Vagina (tissue), 2 donors: ENCODE measurements at regions not wholly inside any gene's neighbourhood (a gene's known extent, or its start where the extent isn't known, plus 50 kb on each side); places are given as distances from the start of the nearest gene placed in this dataset.
A peak's percentile ranks its signal among the peaks of the same experiment; 100 is the strongest.

Source experiments
- DNase-seq, 2 donors: peaks; one replicate each; pipeline ENCODE4 v3.0.0-alpha.2; 2017; ENCODE audit errors: extremely low spot score in 2 of 2
- H3K27ac ChIP-seq: fragments of 200-600 bp; sonication (generic); one replicate; pipeline ENCODE4 v1.5.1; 2019
- H3K27me3 ChIP-seq: fragments of 200-600 bp; sonication (generic); one replicate; pipeline ENCODE4 v1.5.1; 2019
- H3K36me3 ChIP-seq, 2 donors: fragments of 200-600 bp; sonication (generic); one replicate each; pipeline ENCODE4 v1.5.1; 2017 to 2019
- H3K4me1 ChIP-seq: fragments of 200-600 bp; sonication (generic); one replicate; pipeline ENCODE4 v1.5.1; 2019
- H3K4me3 ChIP-seq, 2 donors: fragments of 200-600 bp; sonication (generic); 1 replicate in 1 of 2; 2 replicates in 1 of 2; pipeline ENCODE4 v1.5.1; 2016 to 2019
- H3K9me3 ChIP-seq: fragments of 200-600 bp; sonication (generic); one replicate; pipeline ENCODE4 v1.5.1; 2019
- CTCF ChIP-seq, 3 experiments: fragments of 450-650 bp in 2 of 3; fragments of 200-600 bp in 1 of 3; sonication (generic) in 1 of 3; IDR thresholded peaks; one replicate each; pipeline ENCODE4 v1.5.1; 2017 to 2019; ENCODE audit warnings: antibody characterized with exemption in 3 of 3, mild to moderate bottlenecking in 2 of 3, moderate library complexity in 2 of 3
- POLR2A ChIP-seq, 2 donors: fragments of 450-650 bp; IDR thresholded peaks; one replicate each; pipeline ENCODE4 v1.6.1; 2017; ENCODE audit warnings: antibody characterized with exemption in 2 of 2, mild to moderate bottlenecking in 2 of 2, moderate library complexity in 2 of 2
- POLR2AphosphoS5 ChIP-seq, 2 donors: sonication (generic); formaldehyde crosslinking; IDR thresholded peaks; one replicate each; pipeline ENCODE4 v1.9.0; 2017; ENCODE audit warnings: antibody characterized with exemption in 2 of 2, mild to moderate bottlenecking in 2 of 2, low read depth in 1 of 2; ENCODE audit not compliant: insufficient read depth in 1 of 2
- intact Hi-C: fragments of 100-400 bp; cut with DNase I; formaldehyde crosslinking; loops from one replicate; pipeline ENCODE4 v1.15.1; 2023

- no peak overlapping the region for H3K27ac ChIP-seq
- H3K4me3 ChIP-seq: no peak overlapping the region
- intact Hi-C loops: no loop called here
- no peaks in the 10 kb centered on the region for H3K36me3 ChIP-seq
- H3K4me1 ChIP-seq: no peaks in the 10 kb centered on the region
- DNase-seq: no peak
- H3K9me3 ChIP-seq: no peaks in the 10 kb centered on the region
- TF ChIP-seq POLR2AphosphoS5 (IDR thresholded peaks at IDR 0.05; ENCODE audit: insufficient read depth in 1 of 2, low read depth in 1 of 2) (no peak), POLR2A (IDR thresholded peaks at IDR 0.05) (no peak), CTCF (IDR thresholded peaks at IDR 0.05) (no peak)
- H3K27me3 ChIP-seq: no peaks in the 10 kb centered on the region
Observed at GRCh38 chr2:53373126-53373525, 394.5 kb upstream of the CHAC2 start.

DNA sequence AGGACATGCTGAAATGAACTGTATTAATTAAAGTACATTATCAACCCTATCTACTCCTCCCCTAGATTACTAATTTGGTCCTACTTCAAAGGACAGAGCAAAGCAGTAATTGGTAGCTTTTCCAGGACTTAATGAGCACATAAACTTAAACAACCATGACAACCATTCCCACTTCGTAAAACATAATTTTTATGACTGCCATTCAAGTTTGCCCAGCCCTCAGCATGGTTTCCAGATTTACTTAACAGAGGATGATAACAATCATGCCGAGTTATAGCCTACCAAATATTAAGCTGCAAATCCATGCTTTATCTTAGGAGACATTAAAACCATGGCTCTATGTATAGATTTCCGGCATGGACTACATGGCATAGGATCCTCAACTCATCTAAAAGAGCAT is 401.1 kb upstream of the CHAC2 start:
- Histone ChIP-seq H3K4me1 (no peaks in the 10 kb centered on the region), H3K36me3 (no peaks in the 10 kb centered on the region), H3K27ac (no peak overlapping the region), H3K27me3 (no peaks in the 10 kb centered on the region), H3K9me3 (no peaks in the 10 kb centered on the region), H3K4me3 (no peak overlapping the region)
- TF ChIP-seq CTCF (IDR thresholded peaks at IDR 0.05): no peak
- TF ChIP-seq POLR2A (IDR thresholded peaks at IDR 0.05): no peak
- TF ChIP-seq POLR2AphosphoS5 (IDR thresholded peaks at IDR 0.05; ENCODE audit: insufficient read depth in 1 of 2, low read depth in 1 of 2): no peak
- intact Hi-C loops: no loop called here
- no peak for DNase-seq

- Histone ChIP-seq H3K4me1 (no peaks in the 10 kb centered on the region), H3K4me3 (no peak overlapping the region), H3K9me3 (no peaks in the 10 kb centered on the region), H3K27ac (no peak overlapping the region), H3K27me3 (no peaks in the 10 kb centered on the region), H3K36me3 (no peaks in the 10 kb centered on the region)
- intact Hi-C loops: no loop called here
- no peak for TF ChIP-seq POLR2A (IDR thresholded peaks at IDR 0.05)
- TF ChIP-seq CTCF (IDR thresholded peaks at IDR 0.05): no peak
- TF ChIP-seq POLR2AphosphoS5 (IDR thresholded peaks at IDR 0.05; ENCODE audit: insufficient read depth in 1 of 2, low read depth in 1 of 2): no peak
- no peak for DNase-seq
Observed at GRCh38 chr2:53362934-53363333, 404.7 kb upstream of the CHAC2 start.

DNA sequence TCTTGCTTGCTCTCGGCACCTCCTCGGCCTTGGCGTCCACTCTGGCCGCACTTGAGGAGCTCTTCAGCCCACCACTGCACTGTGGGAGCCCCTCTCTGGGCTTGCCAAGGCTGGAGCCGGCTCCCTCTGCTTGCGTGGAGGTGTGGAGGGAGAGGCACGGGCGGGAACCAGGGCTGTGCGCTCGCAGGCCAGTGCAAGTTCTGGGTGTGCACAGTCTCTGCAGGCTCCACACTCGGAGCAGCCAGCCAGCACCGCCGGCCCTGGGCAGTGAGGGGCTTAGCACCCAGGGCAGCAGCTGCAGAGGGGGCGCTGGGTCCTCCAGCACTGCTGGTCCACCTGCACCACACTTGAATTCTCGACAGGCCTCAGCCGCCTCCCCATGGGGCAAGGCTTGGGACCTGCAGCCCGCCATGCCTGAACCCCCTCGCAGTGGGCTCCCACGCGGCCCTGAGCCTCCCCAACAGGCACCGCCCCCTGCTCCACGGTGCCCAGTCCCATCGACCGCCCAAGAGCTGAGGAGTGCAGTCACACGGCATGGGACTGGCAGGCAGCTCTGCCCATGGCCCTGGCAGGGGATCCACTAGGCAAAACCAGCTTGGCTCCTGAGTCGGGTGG is 411.2 kb upstream of the CHAC2 start:
- Histone ChIP-seq H3K27ac (no peak overlapping the region), H3K4me1 (no peaks in the 10 kb centered on the region), H3K4me3 (no peak overlapping the region), H3K36me3 (no peaks in the 10 kb centered on the region), H3K9me3 (no peaks in the 10 kb centered on the region), H3K27me3 (no peaks in the 10 kb centered on the region)
- intact Hi-C loops: no loop called here
- DNase-seq: no peak
- TF ChIP-seq POLR2A (IDR thresholded peaks at IDR 0.05) (no peak), CTCF (IDR thresholded peaks at IDR 0.05) (no peak), POLR2AphosphoS5 (IDR thresholded peaks at IDR 0.05; ENCODE audit: insufficient read depth in 1 of 2, low read depth in 1 of 2) (no peak)

GRCh38 chr2:53353135-53354114 is 414.2 kb upstream of the CHAC2 start:
- H3K4me1 ChIP-seq: no peaks in the 10 kb centered on the region
- no peaks in the 10 kb centered on the region for H3K27me3 ChIP-seq
- no peaks in the 10 kb centered on the region for H3K9me3 ChIP-seq
- no peaks in the 10 kb centered on the region for H3K36me3 ChIP-seq
- H3K27ac ChIP-seq: no peak overlapping the region
- intact Hi-C loops: no loop called here
- no peak overlapping the region for H3K4me3 ChIP-seq
- no peak for TF ChIP-seq POLR2A (IDR thresholded peaks at IDR 0.05)
- TF ChIP-seq POLR2AphosphoS5 (IDR thresholded peaks at IDR 0.05; ENCODE audit: insufficient read depth in 1 of 2, low read depth in 1 of 2): peak in 1 of 2 donors; percentile 19
- DNase-seq: no peak
